ENCODE measurements at regions not wholly inside any gene's neighbourhood (a gene's known extent, or its start where the extent isn't known, plus 50 kb on each side); places are given as distances from the start of the nearest gene placed in this dataset.
A peak's percentile ranks its signal among the peaks of the same experiment; 100 is the strongest.

GRCh38 chr19:33941133-33941532 is 144.5 kb downstream of the KCTD15 start:
- no peak for DNase-seq (ENCODE audit: low spot score)
- Mint-ChIP-seq H3K9me3 (ENCODE audit: unreplicated experiment) (no peaks in the 10 kb centered on the region), H3K36me3 (ENCODE audit: low read depth, unreplicated experiment) (no peaks in the 10 kb centered on the region), H3K27ac (ENCODE audit: unreplicated experiment) (no peak overlapping the region), H3K4me1 (ENCODE audit: unreplicated experiment) (no peaks in the 10 kb centered on the region), H3K27me3 (ENCODE audit: unreplicated experiment) (peaks cover 7% of the 10 kb centered on the region), H3K4me3 (ENCODE audit: unreplicated experiment) (no peak overlapping the region)
- no peak for TF ChIP-seq CTCF (IDR thresholded peaks at IDR 0.05; ENCODE audit: unreplicated experiment)

- H3K36me3 Mint-ChIP-seq (ENCODE audit: low read depth, unreplicated experiment): no peaks in the 10 kb centered on the region
- no peak for TF ChIP-seq CTCF (IDR thresholded peaks at IDR 0.05; ENCODE audit: unreplicated experiment)
- no peaks in the 10 kb centered on the region for H3K9me3 Mint-ChIP-seq (ENCODE audit: unreplicated experiment)
- peaks cover 8% of the 10 kb centered on the region for H3K27me3 Mint-ChIP-seq (ENCODE audit: unreplicated experiment)
- DNase-seq (ENCODE audit: low spot score): no peak
- no peaks in the 10 kb centered on the region for H3K4me1 Mint-ChIP-seq (ENCODE audit: unreplicated experiment)
- H3K27ac Mint-ChIP-seq (ENCODE audit: unreplicated experiment): no peak overlapping the region
- no peak overlapping the region for H3K4me3 Mint-ChIP-seq (ENCODE audit: unreplicated experiment)
These were observed 150.0 kb downstream of the KCTD15 start for GRCh38 chr19:33946535-33947264.

GRCh38 chr19:33947265-33947964 is 150.7 kb downstream of the KCTD15 start:
- Mint-ChIP-seq H3K4me3 (ENCODE audit: unreplicated experiment) (no peak overlapping the region), H3K36me3 (ENCODE audit: low read depth, unreplicated experiment) (no peaks in the 10 kb centered on the region), H3K27ac (ENCODE audit: unreplicated experiment) (no peak overlapping the region), H3K27me3 (ENCODE audit: unreplicated experiment) (peaks cover 8% of the 10 kb centered on the region), H3K9me3 (ENCODE audit: unreplicated experiment) (no peaks in the 10 kb centered on the region), H3K4me1 (ENCODE audit: unreplicated experiment) (no peaks in the 10 kb centered on the region)
- no peak for DNase-seq (ENCODE audit: low spot score)
- peak; percentile 21 for TF ChIP-seq CTCF (IDR thresholded peaks at IDR 0.05; ENCODE audit: unreplicated experiment)

- no peak for TF ChIP-seq CTCF (IDR thresholded peaks at IDR 0.05; ENCODE audit: unreplicated experiment)
- Mint-ChIP-seq H3K27ac (ENCODE audit: unreplicated experiment) (no peak overlapping the region), H3K36me3 (ENCODE audit: low read depth, unreplicated experiment) (no peaks in the 10 kb centered on the region), H3K4me3 (ENCODE audit: unreplicated experiment) (no peak overlapping the region), H3K4me1 (ENCODE audit: unreplicated experiment) (no peaks in the 10 kb centered on the region), H3K27me3 (ENCODE audit: unreplicated experiment) (peaks cover 6% of the 10 kb centered on the region), H3K9me3 (ENCODE audit: unreplicated experiment) (no peaks in the 10 kb centered on the region)
- no peak for DNase-seq (ENCODE audit: low spot score)
These were observed 152.1 kb downstream of the KCTD15 start for GRCh38 chr19:33948651-33949335.
